CD14-positive monocyte (primary cell): ENCODE measurements at regions not wholly inside any gene's neighbourhood (a gene's known extent, or its start where the extent isn't known, plus 50 kb on each side); places are given as distances from the start of the nearest gene placed in this dataset.

Source experiments
- DNase-seq, 3 donors: peaks; one replicate each; pipeline ENCODE4 v3.0.0-alpha.2; 2011 to 2022
- H2AFZ ChIP-seq: 2 replicates; pipeline ENCODE4 v1.6.0; 2012; ENCODE audit warnings: mild to moderate bottlenecking, low read depth, low read length, inconsistent platforms; ENCODE audit not compliant: insufficient read depth, poor library complexity, severe bottlenecking
- H3K27ac ChIP-seq, 2 donors: 1 replicate in 1 of 2; 2 replicates in 1 of 2; pipeline ENCODE4 v1.5.1; 2012 to 2013; ENCODE audit warnings: low read length in 2 of 2, control low read depth in 1 of 2, inconsistent platforms in 1 of 2, low read depth in 1 of 2, mild to moderate bottlenecking in 1 of 2
- H3K27me3 ChIP-seq, 2 donors: one replicate each; pipeline versions ENCODE4 v1.6.0 to v1.6.1; 2011 to 2013; ENCODE audit warnings: low read length in 2 of 2; ENCODE audit not compliant: control insufficient read depth in 2 of 2, insufficient read depth in 2 of 2
- H3K36me3 ChIP-seq, 2 donors: replicated peaks in 1 of 2; 1 replicate in 1 of 2; 2 replicates in 1 of 2; pipeline versions ENCODE4 v1.5.1 to v1.6.1; 2012 to 2013; ENCODE audit warnings: low read length in 2 of 2, control low read depth in 1 of 2, inconsistent platforms in 1 of 2, mild to moderate bottlenecking in 1 of 2; ENCODE audit not compliant: insufficient read depth in 2 of 2, control insufficient read depth in 1 of 2
- H3K4me1 ChIP-seq, 2 donors: 1 replicate in 1 of 2; 2 replicates in 1 of 2; pipeline versions ENCODE4 v1.5.1 to v1.6.1; 2012 to 2013; ENCODE audit warnings: low read length in 2 of 2, control low read depth in 1 of 2, inconsistent platforms in 1 of 2, mild to moderate bottlenecking in 1 of 2, moderate library complexity in 1 of 2; ENCODE audit not compliant: insufficient read depth in 2 of 2, control insufficient read depth in 1 of 2
- H3K4me2 ChIP-seq: replicated peaks from 2 replicates; pipeline ENCODE3; 2012; ENCODE audit warnings: low read length, moderate library complexity, mild to moderate bottlenecking; ENCODE audit not compliant: poor library complexity, severe bottlenecking; ENCODE audit errors: extremely low read depth
- H3K4me3 ChIP-seq, 3 experiments: fragments of 200-600 bp in 1 of 3; sonication (generic) in 1 of 3; replicated peaks in 1 of 3; 1 replicate in 2 of 3; 2 replicates in 1 of 3; pipeline ENCODE4 v1.5.1; 2011 to 2013; ENCODE audit warnings: low read length in 3 of 3, mild to moderate bottlenecking in 3 of 3, control low read depth in 2 of 3, low read depth in 2 of 3, inconsistent platforms in 1 of 3, moderate library complexity in 1 of 3
- H3K79me2 ChIP-seq: 2 replicates; pipeline ENCODE4 v1.6.0; 2012; ENCODE audit warnings: mild to moderate bottlenecking, control low read depth, inconsistent platforms, low read length, moderate library complexity; ENCODE audit not compliant: insufficient read depth
- H3K9ac ChIP-seq: 2 replicates; pipeline ENCODE4 v1.6.0; 2017; ENCODE audit warnings: low read length, mild to moderate bottlenecking; ENCODE audit not compliant: insufficient read depth, poor library complexity, severe bottlenecking
- H3K9me3 ChIP-seq, 2 donors: replicated peaks in 1 of 2; 1 replicate in 1 of 2; 2 replicates in 1 of 2; pipeline versions ENCODE4 v1.5.1 to v1.6.1; 2012 to 2013; ENCODE audit warnings: low read length in 2 of 2, control low read depth in 1 of 2; ENCODE audit not compliant: control insufficient read depth in 1 of 2, insufficient read depth in 1 of 2
- H4K20me1 ChIP-seq: 2 replicates; pipeline ENCODE4 v1.6.0; 2012; ENCODE audit warnings: mild to moderate bottlenecking, low read length, control low read depth, moderate library complexity; ENCODE audit not compliant: insufficient read depth
- H3K27ac Mint-ChIP-seq, 7 donors: one replicate each; pipeline ENCODE4 v1.8.0; 2020; ENCODE audit warnings: mild to moderate bottlenecking in 7 of 7, mixed read lengths in 7 of 7, moderate library complexity in 6 of 7, inconsistent platforms in 2 of 7
- H3K27me3 Mint-ChIP-seq, 3 donors: one replicate each; pipeline ENCODE4 v1.8.0; 2021 to 2022; ENCODE audit warnings: low read depth in 3 of 3, mild to moderate bottlenecking in 3 of 3, mixed read lengths in 3 of 3, moderate library complexity in 3 of 3, inconsistent platforms in 1 of 3
- H3K36me3 Mint-ChIP-seq, 2 donors: one replicate each; pipeline ENCODE4 v1.8.0; 2020; ENCODE audit warnings: mixed read lengths in 2 of 2, inconsistent platforms in 1 of 2, mild to moderate bottlenecking in 1 of 2
- H3K4me1 Mint-ChIP-seq: one replicate; pipeline ENCODE4 v1.8.0; 2020; ENCODE audit warnings: mild to moderate bottlenecking, mixed read lengths
- H3K4me3 Mint-ChIP-seq, 2 donors: one replicate each; pipeline ENCODE4 v1.8.0; 2020; ENCODE audit warnings: mild to moderate bottlenecking in 2 of 2, mixed read lengths in 2 of 2, moderate library complexity in 1 of 2
- H3K9me3 Mint-ChIP-seq, 7 donors: one replicate each; pipeline ENCODE4 v1.8.0; 2020 to 2022; ENCODE audit warnings: mixed read lengths in 7 of 7, mild to moderate bottlenecking in 6 of 7, moderate library complexity in 6 of 7, inconsistent platforms in 2 of 7
- WGBS: methylation state at CpG from one replicate; pipeline ENCODE4 v1.1.5; 2013; ENCODE audit warnings: missing lambda C conversion rate; ENCODE audit not compliant: insufficient coverage; 5-methylcytosine and 5-hydroxymethylcytosine counted together
- intact Hi-C, 2 donors: fragments of 100-400 bp; cut with micrococcal nuclease; formaldehyde crosslinking; loops; one replicate each; pipeline versions ENCODE4 v1.15.0 to v1.15.1; 2023
- TF ChIP-seq, protein P1 (sequence below): fragments of 200-600 bp; IDR thresholded peaks from one replicate; pipeline ENCODE4 v1.8.0; 2022; ENCODE audit warnings: antibody characterized with exemption, mild to moderate bottlenecking

DNA sequence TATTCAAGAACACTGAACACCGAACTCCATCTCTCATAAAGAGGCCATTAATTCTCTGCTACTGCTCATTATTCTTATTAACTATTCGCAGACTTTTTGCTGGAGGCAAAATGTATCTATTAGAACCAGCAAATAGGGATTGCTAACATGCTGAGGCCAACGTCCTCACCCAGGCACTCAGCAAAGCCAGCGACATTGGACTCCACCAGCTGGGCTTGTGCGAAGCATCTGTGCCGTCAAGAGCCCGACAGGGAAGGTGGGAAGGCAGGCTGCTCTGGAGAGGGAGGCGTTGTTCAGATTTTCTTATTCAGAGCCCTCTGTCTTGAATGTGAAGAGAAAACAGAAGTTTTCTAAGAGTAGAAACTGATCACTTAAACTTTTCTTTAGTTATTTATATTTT lies 615.6 kb upstream of the KIRREL3 start:
- H3K36me3 Mint-ChIP-seq = no peaks in the 10 kb centered on the region
- H3K36me3 ChIP-seq = no peaks in the 10 kb centered on the region
- no peak overlapping the region for H3K9ac ChIP-seq
- H3K4me1 ChIP-seq = no peaks in the 10 kb centered on the region
- intact Hi-C loops = no loop called here
- no peak overlapping the region for H3K4me2 ChIP-seq
- peaks cover 4% of the 10 kb centered on the region for H3K4me1 Mint-ChIP-seq
- TF ChIP-seq, protein P1, sequence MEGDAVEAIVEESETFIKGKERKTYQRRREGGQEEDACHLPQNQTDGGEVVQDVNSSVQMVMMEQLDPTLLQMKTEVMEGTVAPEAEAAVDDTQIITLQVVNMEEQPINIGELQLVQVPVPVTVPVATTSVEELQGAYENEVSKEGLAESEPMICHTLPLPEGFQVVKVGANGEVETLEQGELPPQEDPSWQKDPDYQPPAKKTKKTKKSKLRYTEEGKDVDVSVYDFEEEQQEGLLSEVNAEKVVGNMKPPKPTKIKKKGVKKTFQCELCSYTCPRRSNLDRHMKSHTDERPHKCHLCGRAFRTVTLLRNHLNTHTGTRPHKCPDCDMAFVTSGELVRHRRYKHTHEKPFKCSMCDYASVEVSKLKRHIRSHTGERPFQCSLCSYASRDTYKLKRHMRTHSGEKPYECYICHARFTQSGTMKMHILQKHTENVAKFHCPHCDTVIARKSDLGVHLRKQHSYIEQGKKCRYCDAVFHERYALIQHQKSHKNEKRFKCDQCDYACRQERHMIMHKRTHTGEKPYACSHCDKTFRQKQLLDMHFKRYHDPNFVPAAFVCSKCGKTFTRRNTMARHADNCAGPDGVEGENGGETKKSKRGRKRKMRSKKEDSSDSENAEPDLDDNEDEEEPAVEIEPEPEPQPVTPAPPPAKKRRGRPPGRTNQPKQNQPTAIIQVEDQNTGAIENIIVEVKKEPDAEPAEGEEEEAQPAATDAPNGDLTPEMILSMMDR = no peak
- no peak overlapping the region for H3K27ac Mint-ChIP-seq
- 95% methylated on average over 3 of the region's 8 CpGs for WGBS
- no peak overlapping the region for H3K4me3 Mint-ChIP-seq
- no peak overlapping the region for H3K4me3 ChIP-seq
- no peaks in the 10 kb centered on the region for H3K27me3 ChIP-seq
- no peak overlapping the region for H2AFZ ChIP-seq
- peaks cover 0 to 2% (median 0%) of the 10 kb centered on the region in 7 donors for H3K9me3 Mint-ChIP-seq
- no peaks in the 10 kb centered on the region for H3K79me2 ChIP-seq
- H4K20me1 ChIP-seq = no peaks in the 10 kb centered on the region
- no peak overlapping the region for H3K27ac ChIP-seq
- no peaks in the 10 kb centered on the region for H3K9me3 ChIP-seq
- DNase-seq = no peak
- H3K27me3 Mint-ChIP-seq = no peaks in the 10 kb centered on the region

DNA sequence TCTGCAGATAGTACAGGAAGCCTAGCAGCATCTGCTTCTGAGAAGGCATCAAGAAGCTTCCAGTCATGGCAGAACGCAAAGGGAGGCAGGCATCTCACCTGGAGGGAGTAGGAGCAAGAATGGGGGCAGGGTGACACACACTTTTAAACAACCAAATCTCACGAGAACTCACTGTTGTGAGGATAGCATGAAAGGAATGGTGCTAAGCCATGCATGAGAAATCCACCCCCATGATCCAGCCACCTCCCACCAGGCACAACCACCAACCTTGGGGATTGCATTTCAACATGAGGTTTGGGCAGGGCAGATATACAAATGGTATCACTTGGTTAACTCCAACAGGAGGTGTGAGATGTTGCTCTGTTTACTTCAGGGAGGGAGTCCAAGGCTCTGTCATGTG lies 612.0 kb upstream of the KIRREL3 start:
- no peaks in the 10 kb centered on the region for H3K27me3 Mint-ChIP-seq
- Histone ChIP-seq H3K9me3 (no peaks in the 10 kb centered on the region), H3K27ac (no peak overlapping the region), H3K27me3 (no peaks in the 10 kb centered on the region), H3K4me2 (no peak overlapping the region), H2AFZ (no peak overlapping the region), H3K79me2 (no peaks in the 10 kb centered on the region), H3K4me1 (no peaks in the 10 kb centered on the region), H3K4me3 (no peak overlapping the region), H3K9ac (no peak overlapping the region), H4K20me1 (no peaks in the 10 kb centered on the region), H3K36me3 (no peaks in the 10 kb centered on the region)
- DNase-seq = no peak
- no peaks in the 10 kb centered on the region for H3K4me1 Mint-ChIP-seq
- H3K4me3 Mint-ChIP-seq = no peak overlapping the region
- H3K9me3 Mint-ChIP-seq = no peaks in the 10 kb centered on the region
- peak overlapping the region in 1 of 7 donors; percentile 53 for H3K27ac Mint-ChIP-seq
- no peaks in the 10 kb centered on the region for H3K36me3 Mint-ChIP-seq
- TF ChIP-seq, protein P1 = no peak
- intact Hi-C loops = no loop called here
- no CpG with 5 or more reads among the region's 2 CpGs for WGBS
